ENCODE measurements at regions not wholly inside any gene's neighbourhood (a gene's known extent, or its start where the extent isn't known, plus 50 kb on each side); places are given as distances from the start of the nearest gene placed in this dataset.
"Not testable (repeated sequence)": the region's sequence is repeated elsewhere in the genome, so short reads cannot be mapped to it uniquely, and the experiment has no call there.

DNA sequence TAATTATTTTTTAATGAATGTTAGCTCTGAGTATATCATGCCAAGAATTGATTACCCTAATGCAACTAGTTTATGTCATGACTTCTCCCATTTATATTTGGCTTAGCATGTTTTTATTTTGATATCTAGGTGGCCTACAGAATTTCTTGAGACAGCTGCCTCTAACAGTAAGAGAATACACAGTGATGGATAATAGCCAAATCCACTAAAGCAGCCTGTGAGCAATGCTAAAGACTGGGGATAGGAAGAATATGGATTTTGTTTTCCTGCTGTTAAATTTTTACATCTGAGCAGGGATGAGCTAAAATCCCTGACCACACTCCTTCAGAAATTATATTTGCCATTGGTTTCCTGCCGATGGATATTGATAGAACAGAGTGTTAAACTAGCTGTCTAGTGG, 149.3 kb upstream of the TGFBR2 start:
- no peak for DNase-seq (ENCODE audit: extremely low read depth in 1 of 2, low read depth in 1 of 2)

DNA sequence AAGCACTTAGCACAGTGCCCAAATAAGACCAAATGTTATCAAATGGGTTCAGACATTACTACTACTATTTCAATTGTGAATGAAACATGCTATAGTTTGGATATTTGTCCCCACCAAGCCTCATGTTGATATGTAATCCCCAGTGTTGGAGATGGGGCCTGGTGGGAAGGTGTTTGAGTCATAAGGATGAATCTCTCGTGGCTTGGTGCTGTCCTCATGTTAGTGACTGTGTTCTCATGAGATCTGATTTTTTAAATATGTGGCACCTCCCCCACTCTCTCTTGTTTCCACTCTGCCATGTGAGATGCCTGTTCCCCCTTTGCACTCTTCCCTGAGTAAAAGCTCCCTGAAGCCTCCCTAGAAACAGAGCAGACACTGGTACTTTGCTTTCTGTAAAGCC, 148.7 kb upstream of the TGFBR2 start:
- no peak for DNase-seq (ENCODE audit: extremely low read depth in 1 of 2, low read depth in 1 of 2)

DNA sequence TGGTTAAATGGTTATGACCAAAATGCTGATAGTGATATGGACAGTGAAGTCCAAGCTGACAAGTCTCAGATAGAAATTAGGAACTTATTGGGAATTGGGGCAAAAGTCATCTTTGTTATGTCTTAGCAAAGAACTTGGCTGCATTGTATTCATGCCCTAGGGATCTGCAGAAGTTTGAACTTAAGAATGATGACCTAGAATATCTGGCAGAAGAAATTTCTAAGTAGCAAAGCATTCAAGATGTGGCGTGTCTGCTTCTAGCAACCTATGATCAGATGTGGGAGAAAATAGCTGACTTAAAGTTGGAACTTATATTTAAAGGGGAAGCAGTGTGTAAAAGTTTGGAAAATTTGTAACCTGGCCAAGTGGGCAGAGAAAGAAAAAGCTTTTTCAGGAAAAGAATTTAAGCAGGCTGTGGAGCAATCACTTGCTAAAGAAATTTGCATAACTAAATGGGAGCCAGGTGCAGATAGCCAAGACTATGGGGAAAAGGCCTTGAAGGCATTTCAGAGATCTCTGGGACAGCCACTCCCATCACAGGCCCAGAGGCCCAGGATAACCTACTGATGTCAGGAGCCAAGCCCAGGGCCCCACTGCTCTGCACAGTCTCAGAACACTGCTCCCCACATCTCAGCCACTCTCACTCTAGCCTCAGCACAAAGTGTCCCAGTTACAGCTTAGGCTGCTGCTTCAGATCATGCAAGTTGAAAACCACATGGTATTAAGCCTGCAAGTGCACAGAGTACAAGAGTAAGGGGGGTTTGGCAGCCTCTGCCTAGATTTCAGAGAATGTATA, 147.8 kb upstream of the TGFBR2 start:
- DNase-seq (ENCODE audit: extremely low read depth in 1 of 2, low read depth in 1 of 2) = no peak

DNA sequence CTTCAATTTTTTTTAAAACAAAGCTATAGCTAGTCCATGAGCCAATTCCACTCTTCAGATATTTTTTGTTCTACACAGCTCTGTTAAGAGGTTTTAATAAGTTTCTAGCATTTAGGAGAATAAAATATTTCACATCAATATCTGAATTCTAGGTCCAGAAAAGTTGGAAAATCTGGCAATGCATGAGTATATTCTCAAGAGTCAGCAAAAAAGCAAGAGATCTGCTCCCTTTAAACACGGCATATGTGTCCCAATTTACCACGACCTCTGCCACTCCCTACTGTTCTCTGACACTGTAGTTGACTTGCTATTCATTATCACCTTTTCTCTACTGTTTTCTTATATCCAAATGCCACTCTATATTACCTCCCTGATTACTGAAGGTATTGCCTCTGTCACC, 145.1 kb upstream of the TGFBR2 start:
- DNase-seq (ENCODE audit: extremely low read depth in 1 of 2, low read depth in 1 of 2) = no peak

DNA sequence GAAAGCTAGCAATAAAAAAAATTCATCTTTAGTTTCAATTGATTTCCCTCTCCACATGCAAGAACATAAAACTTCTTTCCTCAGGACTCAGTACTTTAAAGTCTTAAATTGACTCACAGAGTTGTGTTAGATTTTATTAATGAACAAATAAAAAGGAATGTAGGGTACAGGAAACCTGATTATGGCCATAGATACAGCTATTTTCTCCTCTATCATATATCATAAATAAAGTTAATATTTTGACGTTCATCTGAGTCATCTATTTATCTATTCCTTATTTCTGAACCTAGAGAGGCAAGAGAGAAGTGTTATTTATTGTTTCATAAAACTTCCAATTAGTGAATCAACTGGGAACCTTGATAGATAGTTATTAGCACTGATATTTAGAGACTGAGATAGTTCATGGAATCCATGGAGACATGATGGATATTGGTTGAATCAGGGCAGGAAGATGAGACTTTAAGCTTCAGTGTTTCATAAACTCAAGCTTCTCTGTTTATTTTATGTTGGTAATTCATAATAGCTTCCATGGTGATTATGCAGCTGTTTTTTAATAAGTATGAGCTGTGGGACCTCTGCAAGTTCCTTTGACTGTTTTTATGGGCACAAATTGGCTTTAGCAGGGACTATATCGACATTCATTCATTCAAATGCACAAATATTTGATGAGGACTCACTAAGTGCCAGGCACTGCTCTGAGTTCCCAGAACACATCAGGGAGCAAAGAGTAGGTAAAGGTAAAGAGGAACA, 143.5 kb upstream of the TGFBR2 start:
- no peak for DNase-seq (ENCODE audit: extremely low read depth in 1 of 2, low read depth in 1 of 2)

DNA sequence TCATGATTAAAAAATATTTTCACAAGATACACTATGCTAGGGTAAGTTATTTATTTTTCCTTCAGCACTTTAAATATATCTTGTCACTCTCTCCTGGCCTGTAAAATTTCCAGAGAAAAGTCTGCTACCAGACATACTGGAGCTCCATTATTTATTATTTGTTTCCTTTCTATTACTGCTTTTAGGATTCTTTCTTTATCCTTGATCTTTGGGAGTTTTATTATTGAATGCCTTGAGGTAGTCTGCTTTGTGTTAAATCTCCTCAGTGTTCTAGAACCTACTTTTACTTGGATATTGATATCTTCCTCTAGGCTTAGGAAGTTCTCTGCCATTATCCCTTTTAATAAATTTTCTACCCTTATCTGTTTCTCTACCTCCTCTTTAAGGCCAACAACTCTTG, 142.0 kb upstream of the TGFBR2 start:
- no peak for DNase-seq (ENCODE audit: extremely low read depth in 1 of 2, low read depth in 1 of 2)

DNA sequence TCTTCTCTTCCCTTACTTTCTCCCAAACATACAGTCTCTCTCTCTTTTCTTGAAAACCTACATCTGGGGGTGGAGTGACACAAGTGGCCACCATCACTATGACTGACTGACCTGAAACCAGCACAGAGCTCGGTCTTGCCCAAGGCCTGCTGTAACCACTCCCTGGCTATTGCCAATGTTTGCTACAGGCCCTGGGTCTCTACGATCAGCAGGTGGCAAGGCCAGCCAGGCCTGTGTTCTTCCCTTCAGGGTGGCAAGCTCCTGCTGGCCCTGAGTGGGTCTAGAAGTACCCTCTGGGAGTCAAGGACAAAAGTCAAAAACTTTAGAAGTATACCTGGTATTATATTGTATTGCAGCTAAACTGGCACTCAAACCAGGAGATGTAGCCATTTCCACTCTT, 140.9 kb upstream of the TGFBR2 start:
- DNase-seq (ENCODE audit: extremely low read depth in 1 of 2, low read depth in 1 of 2) = no peak

DNA sequence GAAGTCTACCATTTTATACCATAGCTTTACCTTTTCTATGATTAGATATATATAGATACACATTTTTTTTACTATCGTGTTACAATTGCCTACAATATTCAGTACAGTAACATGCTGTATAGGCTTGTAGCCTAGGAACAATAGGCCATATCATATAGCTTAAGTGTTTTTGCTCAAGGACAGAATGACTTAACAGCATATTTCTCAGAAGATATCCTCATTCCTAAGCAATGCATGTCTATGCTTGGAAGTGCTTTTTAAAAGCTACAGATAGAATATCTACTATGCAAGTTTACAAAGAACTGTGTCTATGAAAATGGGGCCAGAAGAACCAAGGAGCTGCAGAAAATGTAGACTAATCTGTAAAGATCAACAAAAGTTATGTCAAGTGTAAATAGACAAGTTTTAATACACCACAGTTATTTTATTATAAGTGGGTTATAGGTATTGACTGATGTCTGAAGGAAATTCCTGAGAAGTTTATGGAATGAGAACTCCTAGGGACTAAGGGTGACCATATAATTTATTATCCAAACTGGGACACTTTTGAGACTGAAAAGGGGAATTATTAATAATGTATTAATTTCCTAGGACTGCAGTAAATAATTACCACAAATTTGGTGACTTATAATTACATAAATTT, 138.7 kb upstream of the TGFBR2 start:
- DNase-seq (ENCODE audit: extremely low read depth in 1 of 2, low read depth in 1 of 2) = no peak

DNA sequence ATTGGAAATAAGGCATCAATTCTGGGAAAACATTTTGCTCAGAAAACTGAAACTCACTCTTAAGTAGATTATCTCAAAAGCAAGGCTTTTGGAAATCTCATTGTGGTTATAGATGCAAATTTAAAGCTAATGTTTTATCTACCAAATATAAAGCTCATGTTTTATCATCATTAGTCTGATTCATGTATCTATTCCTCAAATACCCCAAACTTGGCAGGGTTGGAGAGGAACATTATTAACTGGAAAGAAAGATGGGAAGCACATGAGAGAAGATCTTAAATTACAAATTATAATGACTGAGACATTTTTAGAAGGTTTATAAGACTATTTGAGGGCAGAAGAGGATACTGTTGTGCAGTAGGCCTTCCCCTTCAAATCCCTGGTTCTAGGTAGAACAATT, 137.3 kb upstream of the TGFBR2 start:
- no peak for DNase-seq (ENCODE audit: extremely low read depth in 1 of 2, low read depth in 1 of 2)

DNA sequence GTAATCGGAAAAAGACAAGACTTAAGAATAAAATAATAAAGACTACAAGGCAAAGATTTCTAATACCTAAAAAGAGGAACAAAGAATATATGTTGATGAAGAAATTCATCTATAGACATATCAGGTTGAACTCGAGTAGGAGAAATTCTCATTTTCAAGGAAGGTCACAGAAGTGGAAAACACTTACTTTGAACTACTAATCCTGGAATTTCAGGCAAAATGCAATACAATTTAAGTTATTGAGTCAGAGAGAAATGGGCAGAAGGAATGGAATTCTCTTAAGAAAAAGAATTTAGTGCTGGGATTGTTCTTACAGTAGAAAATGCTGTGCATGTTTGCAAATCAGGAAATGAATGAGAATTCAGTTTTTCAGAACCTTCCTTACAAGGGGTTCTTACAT, 135.9 kb upstream of the TGFBR2 start:
- DNase-seq (ENCODE audit: extremely low read depth in 1 of 2, low read depth in 1 of 2) = no peak

DNA sequence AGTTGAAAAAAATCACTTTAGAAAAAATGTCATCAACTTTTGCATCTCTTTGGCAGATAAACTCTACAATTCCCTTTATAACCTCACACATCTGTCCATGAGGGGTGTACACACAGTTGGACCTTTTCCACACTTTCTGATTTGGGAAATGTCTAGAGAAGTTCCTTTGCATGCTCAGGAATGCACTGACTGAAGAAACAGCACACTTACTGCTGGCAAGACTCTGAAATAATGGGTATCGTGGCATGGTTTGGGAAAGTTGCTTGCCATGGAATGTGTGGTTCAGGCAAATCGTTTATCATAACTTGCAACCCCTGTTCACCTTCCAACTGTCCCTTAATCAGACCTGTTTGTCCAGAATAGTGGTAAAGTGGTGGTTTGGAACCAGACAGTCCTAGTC, 135.3 kb upstream of the TGFBR2 start:
- no peak for DNase-seq (ENCODE audit: extremely low read depth in 1 of 2, low read depth in 1 of 2)

DNA sequence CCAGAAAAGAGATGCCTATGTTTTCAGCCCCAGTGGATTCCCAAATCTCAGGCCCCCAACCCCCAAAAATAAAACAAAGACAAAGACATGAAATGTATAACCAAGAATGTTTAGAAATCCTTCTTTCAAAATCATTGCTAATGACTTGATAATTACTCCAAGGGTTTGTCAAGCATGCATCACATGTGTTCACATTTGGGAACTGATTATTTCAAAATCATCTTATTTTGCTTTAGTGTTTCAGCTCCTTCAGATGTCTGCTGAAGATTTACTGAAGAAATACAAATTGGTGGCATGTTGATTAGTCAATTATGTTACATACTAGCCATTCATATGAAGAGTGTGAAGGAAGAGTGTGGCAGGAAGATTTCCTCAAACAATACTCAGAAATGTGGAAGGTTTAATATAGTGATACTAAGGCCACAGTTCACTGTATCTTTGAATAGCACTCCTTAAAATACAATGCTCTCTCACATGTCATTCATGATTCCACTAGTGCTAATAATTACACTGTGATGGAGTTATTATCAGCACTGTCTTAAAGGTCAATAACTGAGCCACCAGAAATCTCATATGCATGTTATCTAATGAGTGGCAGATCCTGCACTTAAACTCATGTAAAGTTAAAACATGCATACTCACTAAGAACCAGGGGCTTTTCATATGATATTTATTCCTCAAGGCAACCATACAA, 134.5 kb upstream of the TGFBR2 start:
- no peak for DNase-seq (ENCODE audit: extremely low read depth in 1 of 2, low read depth in 1 of 2)

DNA sequence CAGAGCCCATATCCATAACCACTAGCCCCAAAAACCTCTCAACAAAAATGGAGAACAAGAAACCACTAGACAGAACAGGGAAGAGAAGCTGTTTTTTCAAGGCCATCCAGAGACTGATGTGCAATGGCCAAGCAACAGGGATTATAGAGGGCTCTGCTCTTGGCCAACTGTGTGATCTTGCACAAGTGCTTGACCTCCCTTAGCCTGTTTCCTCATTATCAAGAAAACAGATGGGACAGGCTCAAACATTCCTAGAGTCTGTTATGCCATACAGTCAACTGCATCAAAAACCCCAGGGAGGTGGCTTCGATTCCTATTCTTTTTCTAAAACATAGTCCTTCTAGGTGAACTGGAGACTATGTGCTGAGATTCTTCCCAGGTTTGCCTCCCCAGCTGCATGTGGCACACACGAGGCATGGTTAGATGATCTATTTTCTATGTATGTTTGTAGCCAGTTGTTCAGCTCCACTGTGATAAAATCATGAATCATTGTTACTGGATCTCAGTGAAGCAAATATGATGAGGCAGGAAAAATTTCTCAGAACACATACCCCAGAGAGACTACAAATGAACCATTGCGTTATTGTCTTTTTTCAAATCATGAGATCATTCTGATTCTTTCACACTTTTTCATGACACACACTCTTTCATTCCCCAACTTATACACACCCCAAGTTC, 132.9 kb upstream of the TGFBR2 start:
- no peak for DNase-seq (ENCODE audit: extremely low read depth in 1 of 2, low read depth in 1 of 2)

DNA sequence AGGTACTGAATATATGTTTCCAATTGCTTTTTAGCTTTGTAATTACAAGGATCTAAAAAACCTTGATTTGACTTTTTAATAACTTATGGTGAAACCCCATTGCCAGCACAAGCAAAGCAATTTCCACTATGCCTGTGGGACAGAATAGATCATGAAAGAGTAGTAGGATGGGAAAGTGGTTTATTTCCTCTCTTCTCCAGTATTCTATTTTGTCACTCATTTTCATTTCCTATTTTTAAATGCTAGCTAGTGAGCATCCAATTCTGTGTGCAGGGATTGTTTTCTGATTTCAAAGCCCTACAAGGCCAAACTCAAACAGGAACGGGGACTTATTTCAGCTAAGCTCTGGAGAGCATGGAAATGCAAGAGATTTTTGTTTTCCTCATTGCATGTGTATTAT, 132.0 kb upstream of the TGFBR2 start:
- DNase-seq (ENCODE audit: extremely low read depth in 1 of 2, low read depth in 1 of 2) = no peak

DNA sequence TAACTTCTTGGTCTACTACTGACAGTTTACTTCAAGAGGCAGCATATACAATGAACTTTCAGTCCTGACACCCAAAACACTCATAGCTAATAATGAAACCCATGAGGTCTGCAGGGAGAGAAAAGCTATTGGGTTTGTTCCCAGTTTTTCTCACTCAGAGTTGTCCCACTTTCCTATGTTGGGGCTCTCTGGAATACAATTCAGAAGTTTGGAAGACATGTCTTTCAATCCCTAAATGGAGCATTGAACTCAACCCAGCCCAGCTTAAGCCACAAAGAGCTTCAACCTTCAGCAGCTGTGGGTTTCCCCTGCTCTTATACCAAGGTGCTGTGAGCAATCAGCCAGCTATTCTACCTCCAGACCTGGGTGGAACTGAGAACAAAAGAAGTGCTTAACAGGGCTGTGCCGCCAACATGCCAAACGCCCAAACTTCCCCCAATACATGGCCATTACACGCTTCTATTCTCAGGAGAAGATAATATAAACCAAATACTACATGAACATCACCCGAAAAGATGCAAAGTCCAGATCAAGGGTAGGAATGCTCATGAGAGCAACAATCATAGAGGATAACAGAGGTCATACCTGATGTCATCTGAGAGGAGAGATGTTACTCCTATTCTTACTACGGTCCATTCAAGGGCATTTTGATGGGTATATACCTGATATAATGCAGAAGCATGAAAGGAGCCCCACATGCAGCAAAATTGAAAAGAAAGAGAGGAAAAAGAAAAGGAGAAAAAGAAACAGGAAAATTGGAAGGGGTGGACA, 131.2 kb upstream of the TGFBR2 start:
- DNase-seq (ENCODE audit: extremely low read depth in 1 of 2, low read depth in 1 of 2) = peak in 1 of 2 donors; percentile 9

DNA sequence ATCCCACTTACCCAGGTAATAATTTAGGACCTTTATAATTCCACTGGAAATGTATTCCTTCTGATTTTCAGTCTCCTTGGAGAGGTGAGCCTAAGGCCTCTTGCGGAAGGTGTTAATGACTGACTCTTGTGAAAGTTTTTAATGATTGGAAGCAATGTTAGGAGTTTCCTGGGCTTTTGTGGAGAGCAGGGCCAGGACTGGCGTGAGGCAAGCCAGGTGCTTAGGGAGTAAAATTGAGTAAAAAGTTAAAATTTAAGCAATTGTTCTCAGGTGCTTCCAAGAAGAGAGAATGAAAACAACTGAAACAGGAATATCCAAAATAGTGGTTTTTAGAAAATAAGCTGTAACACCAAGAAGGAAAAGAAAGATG, 130.6 kb upstream of the TGFBR2 start:
- no peak for DNase-seq (ENCODE audit: extremely low read depth in 1 of 2, low read depth in 1 of 2)

DNA sequence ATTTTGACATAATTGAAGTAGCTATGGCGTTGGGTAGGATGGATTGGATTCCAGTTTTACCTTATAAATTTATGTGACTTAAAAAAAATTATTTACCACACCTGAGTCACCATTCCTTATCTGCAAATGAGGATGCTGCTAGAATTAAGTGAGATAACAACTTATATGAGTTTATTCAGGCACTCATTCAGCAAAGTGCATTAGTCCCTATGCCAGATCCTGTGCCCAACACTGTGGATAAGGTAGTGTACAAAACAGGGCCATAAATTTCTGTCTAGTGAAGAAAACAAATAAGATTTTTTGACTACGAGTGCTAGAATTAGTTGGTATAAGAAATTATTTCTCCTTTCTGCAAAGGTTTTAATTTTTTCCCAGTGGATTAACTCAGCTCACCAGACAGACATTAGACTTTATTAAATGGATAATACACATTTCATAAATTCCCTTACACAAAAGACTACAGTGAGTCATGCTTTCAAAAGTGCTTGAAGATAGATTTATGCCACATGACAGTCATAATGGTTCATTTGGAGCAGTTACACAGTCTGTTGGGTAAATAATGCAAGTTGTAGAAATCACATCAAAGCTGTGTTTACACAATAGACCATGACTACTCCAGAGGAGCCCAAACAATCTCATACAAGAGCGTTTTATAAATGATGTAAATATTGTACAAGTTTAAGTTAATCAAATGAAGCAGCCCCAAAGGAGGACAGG, 129.9 kb upstream of the TGFBR2 start:
- DNase-seq (ENCODE audit: extremely low read depth in 1 of 2, low read depth in 1 of 2) = no peak

DNA sequence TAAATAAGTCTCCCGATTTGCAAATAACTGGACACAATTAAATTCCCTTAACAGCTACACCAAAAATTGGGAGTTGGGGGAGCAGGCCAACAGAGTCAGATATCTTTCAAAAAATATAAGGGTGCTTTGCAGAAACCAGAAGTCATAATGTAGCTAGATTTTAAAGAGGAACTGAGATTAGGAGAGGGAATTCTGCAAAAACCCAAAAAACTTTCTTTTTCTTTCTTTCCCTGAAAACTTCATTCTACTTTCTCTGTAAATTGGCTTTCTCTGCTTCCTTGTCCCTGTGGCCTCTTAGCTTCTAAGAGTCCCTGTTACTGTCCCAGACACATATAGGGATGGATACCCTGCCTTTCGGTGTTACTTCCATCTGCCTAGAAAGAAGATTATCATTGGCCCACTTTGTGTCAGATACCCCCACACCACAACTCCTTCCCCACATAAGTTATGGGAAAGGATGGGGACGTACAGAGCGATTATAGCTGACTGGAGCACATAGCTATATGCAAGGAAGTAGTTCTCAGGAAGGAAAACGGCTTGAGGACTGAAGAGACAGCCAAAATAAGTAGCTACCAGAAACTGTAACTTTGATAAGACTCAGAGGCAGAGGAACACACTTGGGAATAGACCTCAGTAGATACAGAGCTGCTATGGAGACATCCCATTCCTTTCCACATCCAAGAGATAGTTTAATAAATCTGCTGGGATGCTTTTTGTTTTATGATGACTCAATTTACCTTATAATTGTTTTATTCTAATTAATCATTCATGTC, 129.1 kb upstream of the TGFBR2 start:
- DNase-seq (ENCODE audit: extremely low read depth in 1 of 2, low read depth in 1 of 2) = no peak

DNA sequence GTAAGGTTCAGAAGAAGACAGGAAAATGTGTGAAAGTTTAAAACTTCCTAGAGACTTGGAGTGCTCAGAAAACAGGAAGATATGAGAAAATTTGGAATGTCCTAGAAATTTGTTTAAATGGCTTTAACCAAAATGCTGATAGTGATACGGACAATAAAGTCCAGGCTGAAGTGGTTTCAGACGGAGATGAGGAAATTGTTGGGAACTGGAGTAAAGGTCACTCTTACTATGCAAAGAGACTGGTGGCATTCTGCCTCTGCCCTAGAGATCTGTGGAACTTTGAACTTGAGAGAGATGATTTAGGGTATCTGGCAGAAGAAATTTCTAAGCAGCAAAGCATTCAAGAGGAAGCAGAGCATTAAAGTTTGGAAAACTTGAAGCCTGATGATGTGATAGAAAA, 126.7 kb upstream of the TGFBR2 start:
- DNase-seq (ENCODE audit: extremely low read depth in 1 of 2, low read depth in 1 of 2) = not testable (repeated sequence)

Data from stimulated activated CD8-positive, alpha-beta memory T cell treated with anti-CD3 and anti-CD28 coated beads, Interleukin-7, amount 100 ng/mL, for 48 hours (primary cell).